ENCODE measurements at regions not wholly inside any gene's neighbourhood (a gene's known extent, or its start where the extent isn't known, plus 50 kb on each side); places are given as distances from the start of the nearest gene placed in this dataset.

GRCh38 chr12:91863702-91864101, 281.9 kb downstream of the BTG1 start:
- no peak for DNase-seq (ENCODE audit: low read depth)
- no peak overlapping the region for H3K4me3 ChIP-seq (ENCODE audit: low read depth, low read length)
- TF ChIP-seq, protein P1, sequence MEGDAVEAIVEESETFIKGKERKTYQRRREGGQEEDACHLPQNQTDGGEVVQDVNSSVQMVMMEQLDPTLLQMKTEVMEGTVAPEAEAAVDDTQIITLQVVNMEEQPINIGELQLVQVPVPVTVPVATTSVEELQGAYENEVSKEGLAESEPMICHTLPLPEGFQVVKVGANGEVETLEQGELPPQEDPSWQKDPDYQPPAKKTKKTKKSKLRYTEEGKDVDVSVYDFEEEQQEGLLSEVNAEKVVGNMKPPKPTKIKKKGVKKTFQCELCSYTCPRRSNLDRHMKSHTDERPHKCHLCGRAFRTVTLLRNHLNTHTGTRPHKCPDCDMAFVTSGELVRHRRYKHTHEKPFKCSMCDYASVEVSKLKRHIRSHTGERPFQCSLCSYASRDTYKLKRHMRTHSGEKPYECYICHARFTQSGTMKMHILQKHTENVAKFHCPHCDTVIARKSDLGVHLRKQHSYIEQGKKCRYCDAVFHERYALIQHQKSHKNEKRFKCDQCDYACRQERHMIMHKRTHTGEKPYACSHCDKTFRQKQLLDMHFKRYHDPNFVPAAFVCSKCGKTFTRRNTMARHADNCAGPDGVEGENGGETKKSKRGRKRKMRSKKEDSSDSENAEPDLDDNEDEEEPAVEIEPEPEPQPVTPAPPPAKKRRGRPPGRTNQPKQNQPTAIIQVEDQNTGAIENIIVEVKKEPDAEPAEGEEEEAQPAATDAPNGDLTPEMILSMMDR (IDR thresholded peaks at IDR 0.05; ENCODE audit: control insufficient read depth, extremely low read depth, insufficient read depth), result no peak

- H3K4me3 ChIP-seq (ENCODE audit: low read depth, low read length), result no peak overlapping the region
- TF ChIP-seq, protein P1 (IDR thresholded peaks at IDR 0.05; ENCODE audit: control insufficient read depth, extremely low read depth, insufficient read depth), result no peak
- no peak for DNase-seq (ENCODE audit: low read depth)
These were observed 284.1 kb downstream of the BTG1 start for GRCh38 chr12:91861554-91861953.

DNA sequence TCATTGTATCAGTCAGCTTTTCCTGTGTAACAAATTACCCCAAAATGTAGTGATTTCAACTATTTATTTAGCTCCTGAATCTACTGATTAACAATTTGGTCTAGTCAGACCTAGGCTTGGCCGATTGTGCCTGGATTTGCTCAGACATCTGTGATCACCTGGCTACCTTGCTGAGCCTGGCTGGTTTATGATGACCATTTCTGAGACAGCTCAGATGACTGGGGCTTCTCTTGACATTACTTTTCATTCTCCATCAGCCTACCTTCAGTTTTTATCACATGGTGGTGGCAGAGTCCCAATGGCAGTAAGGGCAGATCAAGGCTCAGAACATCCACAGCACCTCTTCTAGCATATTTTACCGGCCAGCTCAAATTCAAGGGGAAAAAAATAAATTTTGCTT, 286.3 kb downstream of the BTG1 start:
- TF ChIP-seq, protein P1 (IDR thresholded peaks at IDR 0.05; ENCODE audit: control insufficient read depth, extremely low read depth, insufficient read depth), result no peak
- DNase-seq (ENCODE audit: low read depth), result no peak
- H3K4me3 ChIP-seq (ENCODE audit: low read depth, low read length), result no peak overlapping the region

DNA sequence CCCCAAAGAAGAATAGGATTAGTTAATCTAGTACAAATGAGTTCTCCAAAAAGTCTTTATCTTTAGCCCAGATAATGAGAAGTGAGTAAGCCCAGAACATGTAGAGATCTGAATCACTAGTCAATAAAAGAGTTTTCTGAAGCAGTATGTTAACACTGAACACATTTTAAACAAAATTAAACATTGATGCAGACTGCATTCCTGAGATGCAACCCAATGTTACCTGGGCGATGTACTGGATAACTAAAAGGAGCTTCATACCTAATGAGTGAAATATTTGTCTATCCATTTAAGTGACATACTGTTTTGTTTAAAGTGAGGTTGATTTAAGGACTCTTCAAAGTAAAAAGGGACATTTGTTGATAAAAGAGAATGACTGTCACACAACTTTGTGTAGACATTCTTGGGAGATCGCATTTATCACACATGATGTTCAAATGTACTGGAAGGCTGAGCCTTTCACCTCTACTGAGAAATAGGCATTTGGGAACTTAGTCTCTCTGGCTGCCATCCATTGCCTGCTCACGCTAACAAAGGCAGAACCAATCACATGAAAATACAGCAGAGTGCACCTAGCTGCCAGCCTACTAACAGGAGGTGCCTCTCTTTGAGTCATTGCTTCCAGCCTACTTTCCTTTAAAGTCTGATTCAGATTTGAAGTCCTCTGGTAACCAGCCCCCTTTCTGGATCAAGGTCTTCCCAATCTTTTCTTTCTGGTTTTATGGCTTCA, 287.7 kb downstream of the BTG1 start:
- DNase-seq (ENCODE audit: low read depth), result no peak
- no peak overlapping the region for H3K4me3 ChIP-seq (ENCODE audit: low read depth, low read length)
- TF ChIP-seq, protein P1 (IDR thresholded peaks at IDR 0.05; ENCODE audit: control insufficient read depth, extremely low read depth, insufficient read depth), result no peak

GRCh38 chr12:91854725-91855124, 290.9 kb downstream of the BTG1 start:
- TF ChIP-seq, protein P1 (IDR thresholded peaks at IDR 0.05; ENCODE audit: control insufficient read depth, extremely low read depth, insufficient read depth), result no peak
- no peak for DNase-seq (ENCODE audit: low read depth)
- no peak overlapping the region for H3K4me3 ChIP-seq (ENCODE audit: low read depth, low read length)

DNA sequence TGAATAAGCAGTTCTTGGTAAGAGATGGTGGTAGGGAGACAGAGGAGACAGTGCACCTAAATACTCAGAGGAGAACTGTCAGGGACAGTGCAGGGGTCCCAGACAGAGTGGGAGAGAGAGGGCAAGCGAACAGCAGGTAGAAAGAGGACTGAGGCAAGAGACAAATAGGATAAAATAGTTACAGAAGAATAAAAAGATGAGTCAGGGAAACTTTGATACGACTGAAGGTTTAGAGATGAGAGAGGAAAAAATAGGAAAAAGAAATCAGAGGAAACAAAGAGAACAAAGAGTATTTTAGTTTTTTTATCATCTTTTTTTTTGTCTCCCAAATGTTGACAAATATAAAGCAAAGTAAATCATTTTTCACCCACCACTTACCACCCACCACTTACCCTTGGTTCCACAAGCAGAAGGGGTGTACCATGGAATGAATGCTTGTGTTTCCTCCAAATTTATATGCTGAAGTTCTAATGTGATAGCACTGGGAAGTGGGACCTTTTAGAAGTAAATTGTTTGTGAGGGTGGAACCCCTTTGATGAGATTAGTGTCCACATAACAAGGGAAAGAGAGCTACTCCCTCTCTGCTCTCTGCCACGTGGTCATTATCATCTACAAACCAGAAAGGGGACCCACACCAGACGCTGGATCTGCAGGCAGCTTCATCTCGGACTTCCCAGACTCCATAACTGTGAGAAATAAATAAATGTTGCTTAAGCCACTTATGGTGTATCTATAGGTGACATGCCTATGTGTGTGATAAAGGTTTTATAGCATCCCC, 292.1 kb downstream of the BTG1 start:
- TF ChIP-seq, protein P1 (IDR thresholded peaks at IDR 0.05; ENCODE audit: control insufficient read depth, extremely low read depth, insufficient read depth), result no peak
- H3K4me3 ChIP-seq (ENCODE audit: low read depth, low read length), result no peak overlapping the region
- no peak for DNase-seq (ENCODE audit: low read depth)
